Neural crest cell (in vitro differentiated cells): ENCODE measurements at regions not wholly inside any gene's neighbourhood (a gene's known extent, or its start where the extent isn't known, plus 50 kb on each side); places are given as distances from the start of the nearest gene placed in this dataset.
A peak's percentile ranks its signal among the peaks of the same experiment; 100 is the strongest.

Source experiments
- DNase-seq: peaks from one replicate; pipeline ENCODE4 v3.0.0; 2021; ENCODE audit warnings: low read depth, mixed read lengths, low spot score
- H3K27ac Mint-ChIP-seq: one replicate; pipeline ENCODE4 v1.8.0; 2021; ENCODE audit warnings: mild to moderate bottlenecking, mixed read lengths; ENCODE audit not compliant: unreplicated experiment
- H3K27me3 Mint-ChIP-seq: 2 replicates; pipeline ENCODE4 v1.8.0; 2021; ENCODE audit warnings: low read depth, mild to moderate bottlenecking, mixed read lengths
- H3K36me3 Mint-ChIP-seq: 2 replicates; pipeline ENCODE4 v1.8.0; 2021; ENCODE audit warnings: low read depth, mild to moderate bottlenecking, mixed read lengths
- H3K4me1 Mint-ChIP-seq: 2 replicates; pipeline ENCODE4 v1.8.0; 2021; ENCODE audit warnings: mixed read lengths
- H3K4me3 Mint-ChIP-seq: one replicate; pipeline ENCODE4 v1.8.0; 2021; ENCODE audit warnings: mild to moderate bottlenecking, mixed read lengths
- H3K9me3 Mint-ChIP-seq: 2 replicates; pipeline ENCODE4 v1.8.0; 2021; ENCODE audit warnings: mixed read lengths
- CTCF ChIP-seq: fragments of 200-600 bp; sonication (generic); conservative IDR thresholded peaks from 2 replicates; pipeline ENCODE4 v1.5.0; 2021; ENCODE audit warnings: antibody characterized with exemption, mild to moderate bottlenecking

GRCh38 chr4:129623233-129623875, 527.4 kb downstream of the C4orf33 start:
- TF ChIP-seq CTCF: no peak
- H3K27ac Mint-ChIP-seq: no peak overlapping the region
- no peak overlapping the region for H3K4me3 Mint-ChIP-seq
- DNase-seq: no peak
- no peaks in the 10 kb centered on the region for H3K9me3 Mint-ChIP-seq
- H3K4me1 Mint-ChIP-seq: no peaks in the 10 kb centered on the region
- no peaks in the 10 kb centered on the region for H3K27me3 Mint-ChIP-seq
- no peaks in the 10 kb centered on the region for H3K36me3 Mint-ChIP-seq

GRCh38 chr4:129641179-129641578, 545.2 kb downstream of the C4orf33 start:
- peak; percentile 60 for DNase-seq
- Mint-ChIP-seq H3K27ac (no peak overlapping the region), H3K9me3 (peaks cover 4% of the 10 kb centered on the region), H3K4me3 (no peak overlapping the region), H3K36me3 (no peaks in the 10 kb centered on the region), H3K4me1 (no peaks in the 10 kb centered on the region), H3K27me3 (no peaks in the 10 kb centered on the region)
- peak; percentile 83 for TF ChIP-seq CTCF

- no peaks in the 10 kb centered on the region for H3K36me3 Mint-ChIP-seq
- no peak overlapping the region for H3K4me3 Mint-ChIP-seq
- no peaks in the 10 kb centered on the region for H3K9me3 Mint-ChIP-seq
- no peaks in the 10 kb centered on the region for H3K27me3 Mint-ChIP-seq
- H3K4me1 Mint-ChIP-seq: no peaks in the 10 kb centered on the region
- TF ChIP-seq CTCF: no peak
- no peak for DNase-seq
- H3K27ac Mint-ChIP-seq: no peak overlapping the region
Measured at GRCh38 chr4:129645461-129645860, 549.5 kb downstream of the C4orf33 start.

- no peaks in the 10 kb centered on the region for H3K27me3 Mint-ChIP-seq
- H3K9me3 Mint-ChIP-seq: no peaks in the 10 kb centered on the region
- DNase-seq: no peak
- H3K4me3 Mint-ChIP-seq: no peak overlapping the region
- no peak for TF ChIP-seq CTCF
- no peaks in the 10 kb centered on the region for H3K36me3 Mint-ChIP-seq
- no peaks in the 10 kb centered on the region for H3K4me1 Mint-ChIP-seq
- no peak overlapping the region for H3K27ac Mint-ChIP-seq
Measured at GRCh38 chr4:129668092-129668491, 572.1 kb downstream of the C4orf33 start.

- Mint-ChIP-seq H3K27me3 (no peaks in the 10 kb centered on the region), H3K27ac (no peak overlapping the region), H3K4me3 (no peak overlapping the region), H3K4me1 (no peaks in the 10 kb centered on the region), H3K9me3 (peaks cover 10% of the 10 kb centered on the region), H3K36me3 (no peaks in the 10 kb centered on the region)
- no peak for TF ChIP-seq CTCF
- no peak for DNase-seq
Measured at GRCh38 chr4:129672941-129673340, 577.0 kb downstream of the C4orf33 start.
